ENCODE measurements at regions not wholly inside any gene's neighbourhood (a gene's known extent, or its start where the extent isn't known, plus 50 kb on each side); places are given as distances from the start of the nearest gene placed in this dataset.

DNA sequence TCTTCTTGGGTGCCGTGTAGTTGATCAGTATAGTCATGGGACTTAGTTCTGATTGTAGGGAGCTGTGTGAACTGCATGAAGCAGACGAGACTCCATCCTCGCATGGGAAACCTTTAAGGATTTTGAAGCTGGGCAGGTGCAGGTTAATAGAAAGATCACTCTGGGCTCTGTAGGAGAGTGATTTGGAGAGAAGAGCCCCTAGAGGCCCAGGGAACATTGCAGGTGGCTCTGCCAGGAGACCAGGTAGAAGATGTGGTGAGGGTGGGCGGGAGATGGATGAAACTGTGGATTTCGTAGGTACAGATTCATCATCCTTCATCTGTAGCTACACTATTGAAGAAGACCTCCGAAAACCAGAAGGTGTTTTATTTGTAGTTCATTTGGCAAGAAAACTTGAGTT, 53.3 kb downstream of the UTRN start:
- H3K4me3 Mint-ChIP-seq: no peak overlapping the region
- H3K27ac Mint-ChIP-seq: no peak overlapping the region
- POLR2A ChIA-PET: no interaction called here

GRCh38 chr6:144338951-144339700, 54.0 kb downstream of the UTRN start:
- Histone ChIP-seq H3K36me3 (ENCODE audit: insufficient read depth, low read length) (no peaks in the 10 kb centered on the region), H3K27me3 (ENCODE audit: control insufficient read depth in 1 of 2, insufficient read depth in 2 of 2, low read length in 2 of 2) (no peaks in the 10 kb centered on the region), H3K4me1 (ENCODE audit: insufficient read depth, low read length) (peaks cover 53% of the 10 kb centered on the region), H3K27ac (ENCODE audit: low read depth in 1 of 2, low read length in 2 of 2) (no peak overlapping the region), H3K4me3 (ENCODE audit: low read length) (no peak overlapping the region), H3K9me3 (ENCODE audit: control insufficient read depth in 1 of 2, insufficient read depth in 1 of 2, low read length in 2 of 2) (no peaks in the 10 kb centered on the region)
- no peak for ATAC-seq (ENCODE audit: poor library complexity)
- Mint-ChIP-seq H3K9me3 (no peaks in the 10 kb centered on the region), H3K36me3 (ENCODE audit: low read depth) (no peaks in the 10 kb centered on the region), H3K4me1 (ENCODE audit: low read depth) (peaks cover 78% of the 10 kb centered on the region), H3K4me3 (no peak overlapping the region), H3K27ac (peak overlapping the region; percentile 4), H3K27me3 (no peaks in the 10 kb centered on the region)
- TF ChIP-seq CTCF (IDR thresholded peaks at IDR 0.05): no peak
- POLR2A ChIA-PET: no interaction called here
- intact Hi-C loops (cut with DNase I, micrococcal nuclease): no loop called here
- DNase-seq: no peak
- CTCF ChIA-PET: no interaction called here

More for the DNA sequence above, 53.3 kb downstream of the UTRN start:
- Histone ChIP-seq H3K4me1 (ENCODE audit: insufficient read depth, low read length) (peaks cover 53% of the 10 kb centered on the region), H3K9me3 (ENCODE audit: control insufficient read depth in 1 of 2, insufficient read depth in 1 of 2, low read length in 2 of 2) (no peaks in the 10 kb centered on the region), H3K27ac (ENCODE audit: low read depth in 1 of 2, low read length in 2 of 2) (no peak overlapping the region), H3K27me3 (ENCODE audit: control insufficient read depth in 1 of 2, insufficient read depth in 2 of 2, low read length in 2 of 2) (no peaks in the 10 kb centered on the region), H3K4me3 (ENCODE audit: low read length) (no peak overlapping the region), H3K36me3 (ENCODE audit: insufficient read depth, low read length) (no peaks in the 10 kb centered on the region)
- Mint-ChIP-seq H3K9me3 (no peaks in the 10 kb centered on the region), H3K4me1 (ENCODE audit: low read depth) (peaks cover 78% of the 10 kb centered on the region), H3K36me3 (ENCODE audit: low read depth) (no peaks in the 10 kb centered on the region), H3K27me3 (no peaks in the 10 kb centered on the region)
- CTCF ChIA-PET: no interaction called here
- DNase-seq: no peak
- ATAC-seq (ENCODE audit: poor library complexity): no peak
- no peak for TF ChIP-seq CTCF (IDR thresholded peaks at IDR 0.05)
- intact Hi-C loops (cut with DNase I, micrococcal nuclease): no loop called here

DNA sequence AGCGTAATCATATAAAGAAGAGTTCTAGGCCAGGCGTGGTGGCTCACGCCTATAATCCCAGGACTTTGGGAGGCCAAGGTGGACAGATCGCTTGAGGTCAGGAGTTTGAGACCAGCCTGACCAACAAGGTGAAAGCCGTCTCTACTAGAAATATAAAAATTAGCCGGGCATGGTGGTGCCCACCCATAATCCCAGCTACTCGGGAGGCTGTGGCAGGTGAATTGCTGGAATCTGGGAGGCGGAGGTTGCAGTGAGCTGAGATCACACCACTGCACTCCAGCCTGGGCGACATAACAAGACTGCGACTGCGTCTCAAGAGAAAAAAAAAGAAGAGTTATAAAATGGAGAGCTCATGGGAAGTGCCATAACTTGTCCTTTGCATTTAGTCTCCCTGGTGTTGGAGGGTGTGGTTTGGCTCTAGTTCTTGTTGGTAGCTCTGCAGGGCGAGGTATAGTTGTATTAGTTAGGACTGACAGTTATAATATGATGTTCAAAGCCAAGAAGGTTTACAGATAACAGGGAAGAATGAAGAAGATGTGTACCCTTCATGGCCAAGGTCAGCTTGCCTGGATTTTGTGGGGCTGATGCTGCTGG, 54.8 kb downstream of the UTRN start:
- Histone ChIP-seq H3K4me1 (ENCODE audit: insufficient read depth, low read length) (peaks cover 47% of the 10 kb centered on the region), H3K27me3 (ENCODE audit: control insufficient read depth in 1 of 2, insufficient read depth in 2 of 2, low read length in 2 of 2) (no peaks in the 10 kb centered on the region)
- peaks cover 6% of the 10 kb centered on the region for H3K36me3 Mint-ChIP-seq (ENCODE audit: low read depth)

More for the DNA sequence above, 54.8 kb downstream of the UTRN start:
- Histone ChIP-seq H3K4me3 (ENCODE audit: low read length) (no peak overlapping the region), H3K27ac (ENCODE audit: low read depth in 1 of 2, low read length in 2 of 2) (no peak overlapping the region), H3K36me3 (ENCODE audit: insufficient read depth, low read length) (no peaks in the 10 kb centered on the region), H3K9me3 (ENCODE audit: control insufficient read depth in 1 of 2, insufficient read depth in 1 of 2, low read length in 2 of 2) (no peaks in the 10 kb centered on the region)
- no peak overlapping the region for H3K4me3 Mint-ChIP-seq
- no peak overlapping the region for H3K27ac Mint-ChIP-seq
- CTCF ChIA-PET: interaction anchor here (1.1 kb wide), 1 partner anchor 18 kb away, joined by 3 read pairs; no protein-coding TSS in a partner anchor
- peaks cover 76% of the 10 kb centered on the region for H3K4me1 Mint-ChIP-seq (ENCODE audit: low read depth)
- ATAC-seq (ENCODE audit: poor library complexity) (no peak), DNase-seq (no peak)
- H3K27me3 Mint-ChIP-seq: no peaks in the 10 kb centered on the region
- intact Hi-C loops (cut with DNase I, micrococcal nuclease): loop anchor here (5.0 kb wide), 3 partner anchors 72 to 243 kb away; partner anchors contain the start of gene SF3B5 (in 1 of the 2)
- H3K9me3 Mint-ChIP-seq: no peaks in the 10 kb centered on the region
- POLR2A ChIA-PET: no interaction called here
- TF ChIP-seq CTCF (IDR thresholded peaks at IDR 0.05): no peak

Measured in CD4-positive, alpha-beta T cell (primary cell).